GM18507 (cell line): ENCODE measurements at regions not wholly inside any gene's neighbourhood (a gene's known extent, or its start where the extent isn't known, plus 50 kb on each side); places are given as distances from the start of the nearest gene placed in this dataset.

Source experiments
- DNase-seq: peaks from one replicate; pipeline ENCODE4 v3.0.0; 2011; ENCODE audit warnings: low read depth; ENCODE audit not compliant: insufficient read length; ENCODE audit errors: extremely low spot score
- FAIRE-seq: peaks from 2 replicates; lab custom pipeline; 2011; peaks lifted over from hg19 to GRCh38; lab: Jason Lieb, UNC

DNA sequence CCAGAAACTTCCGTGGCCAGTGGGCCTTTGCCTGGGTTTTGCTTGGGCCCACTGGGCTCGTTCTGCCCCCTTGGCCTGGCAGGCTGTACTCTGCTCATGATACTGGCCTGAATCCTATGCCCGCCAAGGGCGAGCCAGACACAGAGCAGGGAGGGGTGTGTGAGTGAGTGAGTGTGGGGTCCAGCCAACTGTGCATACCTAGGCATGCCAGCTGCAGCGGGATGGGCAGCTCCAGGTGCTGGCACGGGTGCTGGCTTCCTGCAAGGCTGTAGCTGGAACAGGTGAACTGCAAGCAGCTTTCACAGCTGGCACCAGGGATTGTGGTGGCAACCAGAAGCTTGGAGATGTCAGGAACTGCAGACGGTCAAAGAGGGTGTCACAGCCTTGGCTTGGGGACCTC lies 1276.4 kb downstream of the SLC16A7 start:
- FAIRE-seq (no peak), DNase-seq (no peak)

DNA sequence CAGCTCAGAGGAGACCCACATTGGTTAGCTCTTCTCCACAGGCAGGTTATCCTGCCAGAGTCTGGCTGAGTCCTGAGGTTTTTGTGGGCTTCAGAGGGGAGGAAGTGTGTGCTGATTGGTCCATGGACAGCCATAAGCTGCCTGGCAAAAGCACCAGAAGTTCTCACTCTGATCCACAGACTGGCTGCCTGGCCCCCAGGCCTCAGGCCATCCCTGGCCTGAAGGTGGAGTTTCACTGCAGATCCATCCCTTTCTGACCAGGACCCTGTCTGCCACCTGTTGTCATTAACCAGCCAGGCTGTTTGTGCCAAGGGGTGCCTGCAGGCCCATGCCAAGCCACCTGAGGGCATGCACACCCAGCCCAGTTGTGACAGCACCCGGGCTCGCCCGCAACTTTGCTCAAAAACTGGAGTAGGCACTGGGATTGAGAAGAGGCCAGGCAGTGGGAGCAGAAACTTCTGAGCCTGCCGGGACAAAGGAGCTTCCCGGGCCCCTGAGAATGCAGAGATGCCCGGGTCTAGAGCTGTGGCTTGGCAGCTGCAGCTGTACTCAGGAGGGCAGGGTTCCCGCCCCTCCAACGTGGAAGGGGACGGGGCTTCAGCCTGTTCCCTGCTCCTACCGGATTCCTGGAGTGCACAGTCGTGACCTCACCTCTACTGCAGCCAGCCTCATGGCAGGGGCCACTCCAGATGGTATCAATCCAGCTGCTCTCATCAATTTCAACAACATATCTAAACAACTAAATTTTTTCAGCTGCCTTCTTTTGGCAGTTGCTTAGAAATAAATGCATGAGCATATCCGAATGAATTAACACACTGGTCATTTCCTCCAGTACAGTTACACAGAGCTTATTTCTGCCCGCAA lies 1277.3 kb downstream of the SLC16A7 start:
- FAIRE-seq (no peak), DNase-seq (no peak)

DNA sequence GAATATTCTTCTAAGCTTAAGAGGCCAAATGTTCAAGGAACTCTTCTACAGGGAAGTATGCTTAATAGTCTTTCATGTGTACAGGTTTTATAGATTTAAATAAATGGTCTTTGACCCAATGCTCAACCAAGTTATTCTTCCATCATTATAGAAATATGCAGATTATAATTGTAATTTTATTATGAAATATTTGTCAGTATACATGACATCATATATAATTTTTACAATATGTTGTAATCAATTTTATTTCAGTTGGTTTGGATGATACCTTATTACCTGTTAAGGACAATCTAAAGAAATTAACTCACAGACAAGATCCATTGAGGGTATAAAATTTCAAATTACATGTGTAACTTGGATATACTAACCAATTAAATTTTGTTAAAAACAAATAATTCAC lies 1278.3 kb downstream of the SLC16A7 start:
- no peak for DNase-seq
- FAIRE-seq = no peak

DNA sequence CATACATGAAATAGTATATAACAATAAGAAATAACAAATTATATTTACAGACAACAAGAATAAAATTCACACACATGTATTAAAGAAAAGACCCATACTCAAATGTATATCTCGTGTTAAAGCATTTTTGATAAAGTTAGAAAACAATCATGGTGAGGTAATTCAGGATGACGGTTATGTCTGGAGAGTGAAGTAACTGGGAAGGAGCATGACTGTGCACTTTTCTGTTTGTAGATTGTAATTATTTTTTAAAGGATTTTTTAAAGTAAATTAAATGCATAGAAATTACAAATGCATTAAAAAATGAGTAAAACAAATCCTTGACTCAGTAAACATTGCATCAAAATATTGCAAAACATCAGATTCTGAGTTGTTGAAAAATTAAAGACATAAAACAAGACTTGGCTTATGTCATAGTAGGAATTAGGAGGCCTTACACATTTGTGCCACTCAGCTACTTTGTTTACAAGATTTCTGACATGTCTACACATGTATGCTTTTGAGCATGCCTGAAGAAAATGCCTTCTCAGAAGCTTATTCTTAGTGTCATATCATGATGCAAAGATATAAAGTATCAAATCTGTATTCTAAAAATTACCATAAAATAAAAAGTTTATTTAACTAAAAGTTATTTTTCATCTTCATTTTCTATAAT lies 1325.1 kb downstream of the SLC16A7 start:
- FAIRE-seq = no peak

DNA sequence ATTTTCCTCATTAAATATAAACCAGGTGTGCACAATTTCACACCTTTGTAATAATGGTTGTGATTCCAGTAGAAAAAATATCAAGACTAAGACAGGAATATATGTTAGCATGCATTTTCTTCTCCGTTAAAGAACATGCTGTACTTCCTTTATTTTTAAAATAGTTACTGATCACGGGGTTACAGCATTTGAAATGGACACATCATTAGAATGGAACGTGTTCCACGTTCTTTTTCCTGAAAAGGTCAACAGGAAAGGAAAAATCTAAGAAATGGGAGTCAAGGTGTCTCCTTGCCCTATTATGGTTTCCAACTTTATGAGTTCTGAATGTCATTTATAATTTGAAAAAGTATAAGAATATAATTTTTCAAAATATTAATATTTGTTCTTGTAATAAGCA lies 1325.7 kb downstream of the SLC16A7 start:
- DNase-seq (no peak), FAIRE-seq (no peak)

More for the DNA sequence above, 1325.1 kb downstream of the SLC16A7 start:
- no peak for DNase-seq

DNA sequence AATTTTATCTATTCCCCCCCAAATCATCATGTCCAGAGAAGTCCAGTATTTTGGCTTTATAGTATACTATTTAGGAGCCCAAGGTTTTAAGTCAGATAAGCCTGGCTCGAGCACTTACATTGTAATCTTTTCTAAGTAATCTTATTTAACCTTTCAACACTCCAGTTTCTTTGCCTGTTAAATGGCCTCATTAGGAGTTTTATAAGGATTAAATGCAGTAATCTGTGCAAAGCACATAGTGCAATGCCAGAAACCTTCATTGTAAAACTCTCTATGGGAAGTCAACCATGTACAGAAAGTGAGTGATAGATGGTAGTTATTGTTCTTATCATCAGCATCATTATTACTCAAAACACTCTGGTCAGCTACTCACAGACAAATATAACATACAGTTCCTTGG lies 1330.4 kb downstream of the SLC16A7 start:
- FAIRE-seq (no peak), DNase-seq (no peak)

DNA sequence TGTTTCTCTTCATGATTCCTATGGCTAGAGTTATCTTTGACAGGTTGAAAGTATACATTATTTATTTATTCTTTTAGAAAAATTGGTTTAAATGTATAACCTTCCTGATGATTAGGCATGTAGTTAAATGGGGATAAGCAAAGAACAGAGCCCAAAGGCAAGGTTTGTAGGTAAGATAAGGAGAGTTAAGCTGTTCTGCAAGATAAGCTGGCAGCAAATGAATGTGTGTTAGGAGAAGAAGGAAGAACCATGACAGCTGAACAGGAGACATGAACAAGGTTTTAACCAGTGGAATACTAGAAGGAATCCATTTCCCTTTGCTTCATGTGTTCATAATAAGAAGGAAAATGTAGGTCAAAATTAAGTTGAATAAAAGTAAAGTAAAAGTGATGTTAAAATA lies 1330.1 kb upstream of the USP15 start:
- FAIRE-seq (no peak), DNase-seq (no peak)

DNA sequence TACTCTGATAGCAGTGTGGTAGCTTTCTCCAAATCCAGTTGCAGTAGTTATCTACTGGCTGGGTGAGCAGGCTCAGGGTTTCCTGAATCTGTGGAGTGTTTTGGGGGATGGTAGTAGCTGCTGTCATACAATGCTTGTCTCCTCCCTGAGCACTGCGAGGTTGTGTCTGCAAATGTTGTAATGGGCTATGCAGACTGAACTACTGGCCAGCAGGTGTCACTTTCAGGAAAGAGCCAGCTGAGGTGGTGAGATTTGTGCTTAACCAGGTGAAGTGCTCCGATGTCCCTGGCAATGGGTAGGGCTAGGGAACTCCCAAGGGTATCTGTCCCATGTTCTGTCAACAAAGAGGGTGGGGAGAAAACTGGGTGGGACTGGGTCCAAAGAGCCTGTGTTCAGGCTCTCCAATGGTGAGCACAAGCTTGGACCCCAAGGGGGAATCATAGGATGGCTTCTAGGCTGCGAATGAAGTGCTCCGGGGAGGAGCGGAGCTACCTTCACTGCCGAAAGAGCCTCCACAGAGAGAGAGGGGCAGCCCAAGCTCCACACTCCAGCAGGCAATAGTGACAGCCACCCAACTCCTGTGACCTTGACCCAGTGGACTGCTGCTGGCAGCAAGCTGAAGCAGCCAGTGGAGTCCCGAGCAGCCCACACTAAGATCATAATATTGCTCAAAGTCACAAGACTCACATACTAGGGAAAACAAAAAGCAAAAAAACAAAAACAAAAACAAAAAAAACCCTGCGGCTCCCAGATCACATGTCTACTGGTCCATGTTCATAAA lies 1324.0 kb upstream of the USP15 start:
- FAIRE-seq (no peak), DNase-seq (no peak)

DNA sequence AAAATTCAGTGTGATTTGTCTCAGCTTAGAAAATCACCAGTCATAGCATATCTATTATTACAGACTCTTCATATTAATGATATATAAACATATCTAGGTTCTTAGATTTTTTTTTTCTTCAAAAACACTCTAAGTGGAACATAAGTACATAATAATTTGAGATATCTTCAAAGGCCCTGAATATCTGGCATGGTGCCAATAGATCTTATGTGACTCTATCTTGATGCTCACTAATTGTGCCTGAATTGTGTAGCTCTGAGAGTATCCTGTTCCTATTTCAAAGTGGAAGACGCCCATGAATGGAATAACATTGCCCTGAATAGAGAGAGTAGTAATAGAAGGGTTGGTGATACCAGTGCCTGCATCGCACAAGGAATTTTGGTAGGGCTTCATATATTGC lies 1312.7 kb upstream of the USP15 start:
- DNase-seq = no peak
- no peak for FAIRE-seq

DNA sequence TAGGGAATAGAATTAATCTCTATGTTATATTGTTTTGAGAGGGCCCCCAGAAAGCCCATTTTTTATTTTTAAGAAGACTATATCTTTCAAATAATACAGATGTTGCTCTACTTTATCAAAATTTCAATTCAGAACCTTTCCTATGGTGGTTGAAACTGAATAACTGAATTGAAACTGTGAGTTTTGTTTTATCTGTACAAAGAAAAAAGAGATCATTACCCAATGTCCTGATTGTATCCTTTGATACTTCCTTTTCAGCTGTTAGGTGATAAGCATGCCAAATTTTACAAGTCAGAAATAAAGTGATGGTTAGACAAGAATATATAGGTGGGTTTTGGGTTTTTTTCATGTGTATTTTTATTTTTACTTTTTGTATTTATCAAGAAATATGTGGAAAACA lies 1293.1 kb upstream of the USP15 start:
- no peak for DNase-seq
- no peak for FAIRE-seq

DNA sequence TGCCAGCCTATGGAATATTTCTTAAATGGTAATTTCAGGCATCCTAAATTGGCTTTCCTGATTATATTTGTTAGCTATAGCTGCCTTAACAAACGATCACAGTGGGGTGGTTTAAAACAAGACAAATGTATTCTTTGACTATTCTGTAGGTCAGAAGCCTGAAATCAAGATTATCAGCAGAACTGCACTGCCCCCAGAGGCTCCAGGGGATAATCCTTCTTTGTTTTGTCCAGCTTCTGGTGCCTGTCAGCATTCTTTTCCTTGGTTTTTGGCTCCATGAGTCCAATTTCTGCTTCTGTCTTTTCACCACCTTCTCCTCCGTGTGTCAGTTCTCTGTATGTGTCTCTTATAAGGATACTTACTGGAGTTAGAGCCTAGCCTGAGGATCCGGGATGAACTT lies 1282.2 kb upstream of the USP15 start:
- no peak for DNase-seq

DNA sequence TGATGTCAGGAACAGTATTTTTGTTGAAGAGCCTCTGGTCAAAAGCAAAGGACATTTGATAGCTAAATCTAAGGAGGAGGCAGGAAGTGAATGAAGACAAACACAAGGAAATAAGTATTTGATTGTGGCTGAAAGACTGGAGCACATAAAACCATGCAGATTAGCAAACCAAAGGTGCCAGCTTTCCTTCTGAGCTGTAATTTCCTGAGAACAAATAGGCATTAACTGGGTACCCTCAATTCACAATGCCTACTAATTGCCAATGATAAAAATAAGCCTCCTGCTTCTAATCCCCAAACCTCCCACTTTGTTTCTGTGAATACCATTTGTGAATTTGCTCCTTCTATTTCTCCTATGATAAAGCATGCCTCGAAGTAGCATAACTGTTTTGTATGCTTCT lies 1279.6 kb upstream of the USP15 start:
- DNase-seq = no peak
- no peak for FAIRE-seq

More for the DNA sequence above, 1282.2 kb upstream of the USP15 start:
- no peak for FAIRE-seq

DNA sequence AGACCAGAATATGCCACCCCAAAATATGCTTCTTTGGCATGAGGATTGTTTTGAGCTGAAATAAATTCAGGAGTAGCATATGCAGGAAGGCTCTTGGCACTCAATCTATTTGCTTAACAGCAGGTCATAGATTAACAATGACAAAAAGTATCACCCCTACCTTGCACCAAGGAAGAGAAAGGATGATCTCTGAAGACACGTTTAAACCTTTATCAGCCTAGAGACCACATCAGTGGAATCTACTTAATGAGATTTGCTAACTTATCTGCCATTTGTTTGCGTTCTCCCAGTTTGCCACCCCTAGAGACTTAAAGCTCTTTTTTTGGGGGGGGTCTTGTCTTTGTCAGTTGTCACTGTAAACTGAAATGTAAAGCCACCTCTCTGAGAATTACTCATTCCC lies 1278.7 kb upstream of the USP15 start:
- DNase-seq (no peak), FAIRE-seq (no peak)

DNA sequence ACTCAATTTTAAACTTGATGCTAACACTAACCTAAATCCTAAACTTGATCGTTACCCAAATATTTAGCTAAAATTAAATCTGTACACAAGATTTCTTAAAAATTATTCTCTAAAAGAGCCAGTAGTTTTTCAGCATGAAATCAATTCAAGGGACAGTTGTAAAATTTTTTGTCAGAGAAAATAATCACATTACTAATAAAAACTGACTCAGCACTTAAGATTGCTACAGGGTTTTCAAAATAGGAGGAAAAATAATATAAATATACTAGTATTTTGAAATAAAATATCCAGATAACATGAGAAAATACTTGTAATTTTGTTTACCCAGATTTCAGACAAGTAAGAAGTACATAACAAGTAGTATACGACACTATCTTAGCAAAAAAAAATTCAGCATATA lies 1268.1 kb upstream of the USP15 start:
- DNase-seq (no peak), FAIRE-seq (no peak)

DNA sequence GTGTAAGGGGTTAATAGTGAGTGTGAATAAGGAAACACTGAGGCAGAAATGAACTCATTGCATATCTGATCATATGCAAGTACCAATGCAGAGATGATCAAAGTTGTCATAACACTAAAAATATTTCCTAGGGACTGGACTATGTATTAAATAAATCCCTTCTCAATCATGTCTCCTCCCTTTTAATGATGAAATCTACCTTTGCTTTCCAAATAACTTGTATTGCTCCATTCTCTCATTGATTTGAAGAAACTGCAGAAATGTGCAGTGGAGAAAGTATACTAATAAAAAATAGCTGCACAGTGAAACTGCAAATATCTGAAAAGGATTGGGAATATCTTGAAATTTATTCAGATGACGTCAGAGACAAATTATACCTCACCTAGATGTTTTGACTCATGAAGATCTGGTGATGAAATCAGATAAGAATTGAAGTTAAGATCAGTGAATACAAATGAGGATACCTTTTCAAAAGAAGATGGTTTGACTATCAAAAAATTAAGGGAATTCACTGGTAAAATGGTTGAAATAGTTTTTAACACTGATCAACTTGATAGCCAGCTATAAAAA lies 1264.9 kb upstream of the USP15 start:
- DNase-seq = no peak
- FAIRE-seq = no peak

DNA sequence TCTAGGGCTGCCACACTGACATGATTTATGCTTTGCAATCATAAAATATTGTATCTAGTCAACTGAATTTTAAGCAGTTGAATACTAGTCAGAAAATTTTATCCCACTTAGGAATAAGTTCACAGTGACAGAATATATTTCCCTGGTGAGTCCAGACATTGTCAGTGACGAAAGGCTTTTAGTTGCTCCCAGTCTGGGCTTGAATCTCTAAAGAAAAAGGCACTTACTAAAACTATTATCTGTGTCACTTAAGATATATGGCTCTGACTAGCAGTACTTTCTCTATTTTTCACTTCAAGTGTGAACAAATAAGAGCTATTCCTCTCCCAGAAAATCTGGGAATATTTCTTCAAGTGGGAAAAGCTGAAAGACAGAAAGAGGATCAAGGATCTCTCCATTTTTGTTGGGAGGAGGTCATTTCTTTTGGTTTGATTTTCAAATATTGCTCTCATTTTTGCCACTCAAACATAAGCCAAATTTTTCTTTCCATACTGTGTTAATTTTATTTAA lies 1262.3 kb upstream of the USP15 start:
- FAIRE-seq (no peak), DNase-seq (no peak)

DNA sequence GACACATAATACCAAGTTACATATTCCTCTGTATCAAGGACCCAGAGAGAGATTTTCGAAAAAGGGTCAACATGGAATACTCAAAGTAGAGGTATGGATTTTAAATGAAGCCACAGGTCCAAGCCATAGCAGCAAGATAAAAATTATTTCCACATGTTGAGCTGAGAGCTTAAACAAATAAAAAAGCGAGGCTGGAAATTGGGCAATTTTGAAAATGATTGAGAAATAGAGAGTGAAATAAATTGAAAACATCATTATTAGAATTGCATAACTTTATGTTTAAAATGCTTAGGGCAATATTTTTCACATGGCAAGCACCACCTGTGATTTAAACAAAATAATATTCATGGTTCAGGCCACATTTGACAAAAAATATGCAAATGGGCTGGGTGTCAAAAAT lies 1251.0 kb upstream of the USP15 start:
- DNase-seq = no peak
- no peak for FAIRE-seq

DNA sequence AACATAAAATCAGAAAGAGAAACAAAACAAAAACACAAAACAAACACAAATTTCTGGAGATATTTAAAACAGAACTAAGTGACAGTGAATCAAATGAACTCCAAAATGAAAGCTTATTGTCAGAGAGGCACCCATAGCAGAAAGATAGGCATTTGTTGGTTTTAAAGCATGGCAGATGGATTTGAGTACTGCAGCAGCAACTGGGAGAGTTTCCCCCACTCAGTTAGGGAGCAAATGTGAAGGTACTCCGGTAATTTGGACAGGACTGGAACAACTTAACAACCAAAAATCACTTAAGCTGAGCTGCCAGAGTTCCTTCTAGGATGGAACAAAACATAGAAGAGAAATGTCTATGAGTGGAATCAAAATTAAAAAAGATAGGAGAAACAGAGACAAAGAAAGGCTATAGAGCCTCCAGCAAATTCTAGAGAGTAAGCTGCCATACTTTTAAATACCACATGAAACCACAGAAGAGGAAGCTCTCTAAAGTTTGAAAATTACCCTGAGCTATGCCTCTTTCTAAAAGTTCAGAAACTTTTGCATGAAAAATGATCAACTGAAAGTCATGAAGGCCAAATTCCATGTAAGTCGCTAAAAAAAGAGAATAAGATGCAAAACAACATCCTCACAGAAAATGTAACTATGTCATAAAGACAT lies 1248.3 kb upstream of the USP15 start:
- no peak for DNase-seq
- FAIRE-seq = no peak

DNA sequence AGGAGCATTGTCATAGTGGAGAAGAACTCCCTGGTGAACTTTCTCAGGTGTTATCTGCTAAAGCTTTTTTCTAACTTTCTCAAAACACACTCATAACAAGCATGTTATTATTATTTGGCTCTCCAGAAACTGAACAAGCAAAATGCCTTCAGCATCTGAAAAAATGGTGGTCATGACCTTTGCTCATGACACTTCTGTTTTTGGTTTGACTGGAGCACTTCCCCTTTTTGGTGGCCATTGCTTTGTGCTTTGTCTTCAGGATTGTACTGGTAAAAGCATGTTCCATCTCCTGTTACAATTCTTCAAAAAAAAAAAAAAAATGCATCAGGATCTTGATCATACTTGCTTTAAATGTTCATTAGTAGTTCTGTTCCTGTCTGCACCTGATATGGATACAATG lies 1241.6 kb upstream of the USP15 start:
- FAIRE-seq = no peak
- no peak for DNase-seq
